ENCODE measurements at regions not wholly inside any gene's neighbourhood (a gene's known extent, or its start where the extent isn't known, plus 50 kb on each side); places are given as distances from the start of the nearest gene placed in this dataset.

DNA sequence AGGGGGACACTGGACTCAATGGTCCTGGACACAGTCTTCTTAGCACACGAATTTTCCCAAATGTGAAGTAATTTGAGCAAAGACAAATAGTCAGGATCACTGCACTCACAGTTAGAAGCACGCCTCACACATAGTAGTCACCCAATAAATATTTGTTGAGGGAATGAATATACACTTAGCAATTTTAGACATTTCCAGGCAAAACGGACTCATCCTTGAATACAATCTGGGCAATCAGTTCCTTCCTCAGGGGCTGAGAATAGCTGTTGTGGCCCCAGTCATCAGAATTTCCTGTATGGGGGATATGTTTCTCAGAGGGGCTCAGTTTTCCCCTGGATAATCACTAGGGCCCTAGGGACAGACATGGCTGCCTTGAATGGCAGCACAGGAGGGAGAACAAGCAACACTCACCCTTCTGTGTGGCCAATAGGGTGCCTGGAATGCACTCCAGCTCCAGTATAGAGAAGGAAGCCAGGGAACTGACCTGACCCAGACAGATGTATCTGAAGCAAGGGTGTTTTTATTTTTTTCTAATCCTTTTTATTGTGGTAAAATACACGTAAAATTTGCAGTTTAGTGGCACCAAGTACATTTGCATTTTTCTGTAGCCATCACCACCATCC, 282.7 kb upstream of the ZNF32 start:
- no peaks in the 10 kb centered on the region for H3K9me3 ChIP-seq (ENCODE audit: insufficient read depth, low read depth)
- H3K79me2 ChIP-seq (ENCODE audit: low read depth), result no peaks in the 10 kb centered on the region
- no peaks in the 10 kb centered on the region for H3F3A ChIP-seq (ENCODE audit: insufficient read depth, low read depth)
- H2AFZ ChIP-seq, result no peak overlapping the region
- peaks cover 35% of the 10 kb centered on the region for H3K27me3 ChIP-seq (ENCODE audit: insufficient read depth, low read depth)
- H3K4me3 ChIP-seq, result no peak overlapping the region
- no peaks in the 10 kb centered on the region for H3K9me2 ChIP-seq (ENCODE audit: insufficient read depth)
- H3K4me1 ChIP-seq (replicated peaks; ENCODE audit: insufficient read depth), result no peaks in the 10 kb centered on the region
- ChIA-PET CTCF (no interaction called here), POLR2A (ENCODE audit: unreplicated experiment) (no interaction called here)
- intact Hi-C loops (cut with micrococcal nuclease; ENCODE audit: unreplicated experiment), result no loop called here
- no peak overlapping the region for H3K4me2 ChIP-seq
- no peak for DNase-seq
- H3K36me3 ChIP-seq (ENCODE audit: low read depth), result no peaks in the 10 kb centered on the region
- no TSS peak for BruUV-seq (replicated peaks)
- no peak for TF ChIP-seq EZH2 (IDR thresholded peaks at IDR 0.05; ENCODE audit: low read depth)
- TF ChIP-seq, protein P1, sequence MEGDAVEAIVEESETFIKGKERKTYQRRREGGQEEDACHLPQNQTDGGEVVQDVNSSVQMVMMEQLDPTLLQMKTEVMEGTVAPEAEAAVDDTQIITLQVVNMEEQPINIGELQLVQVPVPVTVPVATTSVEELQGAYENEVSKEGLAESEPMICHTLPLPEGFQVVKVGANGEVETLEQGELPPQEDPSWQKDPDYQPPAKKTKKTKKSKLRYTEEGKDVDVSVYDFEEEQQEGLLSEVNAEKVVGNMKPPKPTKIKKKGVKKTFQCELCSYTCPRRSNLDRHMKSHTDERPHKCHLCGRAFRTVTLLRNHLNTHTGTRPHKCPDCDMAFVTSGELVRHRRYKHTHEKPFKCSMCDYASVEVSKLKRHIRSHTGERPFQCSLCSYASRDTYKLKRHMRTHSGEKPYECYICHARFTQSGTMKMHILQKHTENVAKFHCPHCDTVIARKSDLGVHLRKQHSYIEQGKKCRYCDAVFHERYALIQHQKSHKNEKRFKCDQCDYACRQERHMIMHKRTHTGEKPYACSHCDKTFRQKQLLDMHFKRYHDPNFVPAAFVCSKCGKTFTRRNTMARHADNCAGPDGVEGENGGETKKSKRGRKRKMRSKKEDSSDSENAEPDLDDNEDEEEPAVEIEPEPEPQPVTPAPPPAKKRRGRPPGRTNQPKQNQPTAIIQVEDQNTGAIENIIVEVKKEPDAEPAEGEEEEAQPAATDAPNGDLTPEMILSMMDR (conservative IDR thresholded peaks at IDR 0.05), result no peak
- H4K20me1 ChIP-seq (ENCODE audit: insufficient read depth), result no peaks in the 10 kb centered on the region
- H3K27ac ChIP-seq, result no peak overlapping the region

DNA sequence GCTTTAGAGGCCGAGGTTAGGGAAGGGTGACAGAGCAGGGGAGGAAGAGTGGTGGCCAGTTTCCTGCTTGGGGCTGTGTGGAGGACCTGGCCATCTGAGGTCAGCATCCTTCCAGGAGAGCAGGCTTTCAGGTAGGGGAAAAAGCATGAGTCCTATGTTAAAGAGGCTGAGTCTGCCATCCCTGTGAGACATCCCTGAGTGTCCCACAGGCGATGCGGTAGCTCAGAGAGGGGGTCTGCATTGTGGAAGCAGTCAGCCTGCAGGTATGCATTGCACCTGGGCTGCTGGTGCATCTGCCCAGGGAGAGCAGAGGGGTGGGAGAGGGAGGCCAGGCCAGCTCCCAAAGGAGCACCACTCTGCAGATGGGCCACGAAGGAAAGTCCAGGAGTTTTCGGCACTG, 282.1 kb upstream of the ZNF32 start:
- intact Hi-C loops (cut with micrococcal nuclease; ENCODE audit: unreplicated experiment), result no loop called here
- no peak overlapping the region for H3K27ac ChIP-seq
- BruUV-seq (replicated peaks), result no TSS peak
- H3K4me3 ChIP-seq, result no peak overlapping the region
- DNase-seq, result no peak
- H3K4me2 ChIP-seq, result no peak overlapping the region
- TF ChIP-seq, protein P1 (conservative IDR thresholded peaks at IDR 0.05), result no peak
- TF ChIP-seq EZH2 (IDR thresholded peaks at IDR 0.05; ENCODE audit: low read depth), result no peak
- H2AFZ ChIP-seq, result no peak overlapping the region
- CTCF ChIA-PET, result no interaction called here
- POLR2A ChIA-PET (ENCODE audit: unreplicated experiment), result no interaction called here
- H3K9me2 ChIP-seq (ENCODE audit: insufficient read depth), result no peaks in the 10 kb centered on the region
- H3K79me2 ChIP-seq (ENCODE audit: low read depth), result no peaks in the 10 kb centered on the region
- H3K27me3 ChIP-seq (ENCODE audit: insufficient read depth, low read depth), result peaks cover 41% of the 10 kb centered on the region
- no peaks in the 10 kb centered on the region for H3K9me3 ChIP-seq (ENCODE audit: insufficient read depth, low read depth)
- no peaks in the 10 kb centered on the region for H3K4me1 ChIP-seq (replicated peaks; ENCODE audit: insufficient read depth)
- no peaks in the 10 kb centered on the region for H4K20me1 ChIP-seq (ENCODE audit: insufficient read depth)
- no peaks in the 10 kb centered on the region for H3K36me3 ChIP-seq (ENCODE audit: low read depth)
- H3F3A ChIP-seq (ENCODE audit: insufficient read depth, low read depth), result no peaks in the 10 kb centered on the region

DNA sequence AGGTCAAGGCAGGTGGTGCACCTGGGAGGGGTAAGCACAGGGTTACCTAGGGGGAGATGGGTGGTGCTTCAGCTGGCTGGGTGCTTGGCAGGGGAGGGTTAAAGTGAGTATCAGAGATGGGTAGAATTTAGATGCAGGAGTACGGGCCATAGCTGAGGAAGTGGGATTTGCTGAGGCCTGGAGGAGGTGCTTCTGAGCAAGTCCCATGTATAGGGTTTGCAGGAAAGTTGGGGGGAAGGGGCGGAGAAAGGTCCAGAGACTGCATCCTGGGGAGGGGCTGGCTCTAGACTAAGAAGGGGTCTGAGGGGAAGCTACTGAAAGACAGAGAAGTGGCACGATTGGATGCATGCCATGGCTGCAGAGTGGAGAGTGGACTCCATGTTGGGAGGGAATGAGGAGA, 281.6 kb upstream of the ZNF32 start:
- no peaks in the 10 kb centered on the region for H3K9me3 ChIP-seq (ENCODE audit: insufficient read depth, low read depth)
- H4K20me1 ChIP-seq (ENCODE audit: insufficient read depth), result no peaks in the 10 kb centered on the region
- no peak overlapping the region for H2AFZ ChIP-seq
- no peak for DNase-seq
- no peak overlapping the region for H3K4me2 ChIP-seq
- no peaks in the 10 kb centered on the region for H3K4me1 ChIP-seq (replicated peaks; ENCODE audit: insufficient read depth)
- no peaks in the 10 kb centered on the region for H3K36me3 ChIP-seq (ENCODE audit: low read depth)
- no peak overlapping the region for H3K4me3 ChIP-seq
- intact Hi-C loops (cut with micrococcal nuclease; ENCODE audit: unreplicated experiment), result no loop called here
- peaks cover 46% of the 10 kb centered on the region for H3K27me3 ChIP-seq (ENCODE audit: insufficient read depth, low read depth)
- POLR2A ChIA-PET (ENCODE audit: unreplicated experiment), result no interaction called here
- no peaks in the 10 kb centered on the region for H3K9me2 ChIP-seq (ENCODE audit: insufficient read depth)
- no peaks in the 10 kb centered on the region for H3F3A ChIP-seq (ENCODE audit: insufficient read depth, low read depth)
- TF ChIP-seq EZH2 (IDR thresholded peaks at IDR 0.05; ENCODE audit: low read depth), result no peak
- TF ChIP-seq, protein P1 (conservative IDR thresholded peaks at IDR 0.05), result no peak
- no peaks in the 10 kb centered on the region for H3K79me2 ChIP-seq (ENCODE audit: low read depth)
- H3K27ac ChIP-seq, result no peak overlapping the region
- BruUV-seq (replicated peaks), result no TSS peak
- CTCF ChIA-PET, result no interaction called here

Measured in PC-9 (cell line).